GM12878 (cell line): ENCODE measurements at regions not wholly inside any gene's neighbourhood (a gene's known extent, or its start where the extent isn't known, plus 50 kb on each side); places are given as distances from the start of the nearest gene placed in this dataset.

Experiments used
- ATAC-seq: fragments of 200-7000 bp; cut with Tn5 transposase; 3 replicates; pipeline ENCODE4 v1.9.1; 2020; ENCODE audit warnings: mild to moderate bottlenecking, moderate library complexity
- BruUV-seq: library from RNA; stranded (reverse); fragments of 400-500 nt; replicated peaks from 2 replicates; lab custom pipeline; 2021; lab: Mats Ljungman, UMichigan
- CTCF ChIA-PET: fragments of 300-600 bp; sonication (Branson Sonifier 250); formaldehyde crosslinking; extraction: SDS; loops from one replicate; lab custom pipeline; 2021; ENCODE audit warnings: inconsistent platforms; lab: Yijun Ruan, JAX
- POLR2A ChIA-PET: fragments of 350-600 bp; formaldehyde crosslinking; extraction: SDS; loops from one replicate; lab custom pipeline; 2021; ENCODE audit warnings: inconsistent platforms; lab: Charles Lee
- RAD21 ChIA-PET: fragments of 300-600 bp; sonication (Branson Sonifier 250); formaldehyde crosslinking; loops from one replicate; lab custom pipeline; 2023; ENCODE audit warnings: antibody characterized with exemption; ENCODE audit not compliant: unreplicated experiment; lab: Charles Lee
- SMC1A ChIA-PET: fragments of 300-600 bp; sonication (Branson Sonifier 250); formaldehyde crosslinking; loops from one replicate; lab custom pipeline; 2023; ENCODE audit not compliant: unreplicated experiment, uncharacterized antibody; lab: Charles Lee
- DNase-seq: peaks from one replicate; pipeline ENCODE4 v3.0.0-alpha.2; 2011; ENCODE audit warnings: low read depth, low spot score
- FAIRE-seq: peaks from 3 replicates; lab custom pipeline; 2011; peaks lifted over from hg19 to GRCh38; lab: Jason Lieb, UNC
- H2AFZ ChIP-seq: 2 replicates; pipeline ENCODE4 v1.6.0; 2011; ENCODE audit warnings: low read depth, low read length, control low read depth; ENCODE audit not compliant: control insufficient read depth
- H3K27ac ChIP-seq: 2 replicates; pipeline ENCODE4 v1.5.1; 2011; ENCODE audit warnings: control low read depth; ENCODE audit not compliant: control insufficient read depth, insufficient read depth
- H3K27me3 ChIP-seq, 2 experiments: replicated peaks in 1 of 2; 2 replicates each; pipeline versions ENCODE4 v1.6.0 to v1.6.1; 2011; ENCODE audit warnings: low read length in 1 of 2; ENCODE audit not compliant: control insufficient read depth in 2 of 2, insufficient read depth in 2 of 2
- H3K36me3 ChIP-seq, 2 experiments: 2 replicates each; pipeline ENCODE4 v1.5.1; 2011; ENCODE audit warnings: low read length in 1 of 2; ENCODE audit not compliant: control insufficient read depth in 2 of 2, insufficient read depth in 2 of 2
- H3K4me1 ChIP-seq: 2 replicates; pipeline ENCODE4 v1.6.1; 2011; ENCODE audit warnings: mild to moderate bottlenecking, low read length, moderate library complexity, mixed read lengths; ENCODE audit not compliant: control insufficient read depth, insufficient read depth
- H3K4me2 ChIP-seq: 2 replicates; pipeline ENCODE4 v1.6.0; 2011; ENCODE audit warnings: control low read depth; ENCODE audit not compliant: control insufficient read depth, insufficient read depth
- H3K4me3 ChIP-seq: fragments of 200-600 bp; sonication (generic); 2 replicates; pipeline ENCODE4 v1.5.1; 2016
- H3K79me2 ChIP-seq: 2 replicates; pipeline ENCODE4 v1.6.0; 2011; ENCODE audit warnings: low read length; ENCODE audit not compliant: control insufficient read depth, insufficient read depth
- H3K9ac ChIP-seq: 2 replicates; pipeline ENCODE4 v1.8.0; 2011; ENCODE audit warnings: low read length, control low read depth, mixed read lengths; ENCODE audit not compliant: control insufficient read depth, insufficient read depth
- H3K9me3 ChIP-seq: replicated peaks from 3 replicates; pipeline ENCODE4 v1.5.1; 2011; ENCODE audit warnings: mild to moderate bottlenecking, low read length; ENCODE audit not compliant: control insufficient read depth, insufficient read depth
- H4K20me1 ChIP-seq: 2 replicates; pipeline ENCODE4 v1.6.0; 2011; ENCODE audit not compliant: control insufficient read depth, insufficient read depth
- BHLHE40 ChIP-seq, 2 experiments: fragments of 450-650 bp in 1 of 2; IDR thresholded peaks; 2 replicates each; pipeline ENCODE4 v1.6.1; 2011 to 2017; ENCODE audit warnings: low read depth in 2 of 2, borderline replicate concordance in 1 of 2, improper control_type of control experiment in 1 of 2, low read length in 1 of 2, mild to moderate bottlenecking in 1 of 2
- CBX3 ChIP-seq: fragments of 200-600 bp; sonication (generic); IDR thresholded peaks from 2 replicates; pipeline ENCODE4 v1.6.1; 2016; ENCODE audit warnings: low read depth, borderline replicate concordance
- EP300 ChIP-seq, 2 experiments: fragments of 150-350 bp in 1 of 2; IDR thresholded peaks; 2 replicates each; pipeline ENCODE4 v1.6.1; 2011 to 2012; ENCODE audit warnings: low read depth in 2 of 2, low read length in 2 of 2, borderline replicate concordance in 1 of 2, improper control_type of control experiment in 1 of 2, inconsistent platforms in 1 of 2; ENCODE audit not compliant: control insufficient read depth in 1 of 2
- NRF1 ChIP-seq: conservative IDR thresholded peaks from 2 replicates; pipeline ENCODE4 v1.6.1; 2011; ENCODE audit warnings: mild to moderate bottlenecking, low read depth, low read length, improper control_type of control experiment
- ZNF217 ChIP-seq: fragments of 450-650 bp; IDR thresholded peaks from 2 replicates; pipeline ENCODE4 v1.6.1; 2017; ENCODE audit warnings: antibody characterized with exemption, mild to moderate bottlenecking
- ZNF592 ChIP-seq: fragments of 450-650 bp; IDR thresholded peaks from 2 replicates; pipeline ENCODE4 v1.6.1; 2017; ENCODE audit warnings: mild to moderate bottlenecking, moderate library complexity
- WGBS: methylation state at CpG from one replicate; pipeline ENCODE4 v1.1.6; 2016; ENCODE audit warnings: low lambda C conversion rate; ENCODE audit not compliant: insufficient replicate concordance, insufficient coverage; ENCODE audit errors: missing lambda C conversion rate; 5-methylcytosine and 5-hydroxymethylcytosine counted together
- in situ Hi-C: fragments of 300-500 bp; cut with MboI; formaldehyde crosslinking; loops from 9 replicates; pipeline ENCODE4 v1.14.3; 2018; ENCODE audit warnings: mixed read lengths
- intact Hi-C: fragments of 100-400 bp; cut with micrococcal nuclease; formaldehyde crosslinking; loops from one replicate; pipeline ENCODE4 v1.14.2; 2022; ENCODE audit not compliant: unreplicated experiment
- TF ChIP-seq, protein P1 (sequence below): IDR thresholded peaks from 2 replicates; pipeline ENCODE4 v1.6.1; 2012; ENCODE audit warnings: mild to moderate bottlenecking, low read depth, low read length
- TF ChIP-seq, protein P2 (sequence below): IDR thresholded peaks from 2 replicates; pipeline ENCODE4 v1.6.1; 2012; ENCODE audit warnings: low read depth, low read length, improper control_type of control experiment
- TF ChIP-seq, protein P3 (sequence below): fragments of 450-650 bp; IDR thresholded peaks from 2 replicates; pipeline ENCODE4 v1.6.1; 2018; ENCODE audit warnings: borderline replicate concordance, mild to moderate bottlenecking; ENCODE audit not compliant: partially characterized antibody

GRCh38 chr12:73632661-73633060, 905.0 kb upstream of the ATXN7L3B start:
- intact Hi-C loops: no loop called here
- RAD21 ChIA-PET: no interaction called here

More at GRCh38 chr12:73632661-73633060, 905.0 kb upstream of the ATXN7L3B start:
- no peaks in the 10 kb centered on the region for H3K4me1 ChIP-seq
- H3K36me3 ChIP-seq: no peaks in the 10 kb centered on the region
- TF ChIP-seq ZNF217 (no peak), NRF1 (no peak), EP300 (IDR thresholded peaks at IDR 0.05; ENCODE audit: borderline replicate concordance in 1 of 2, control insufficient read depth in 1 of 2, low read depth in 2 of 2, low read length in 2 of 2) (no peak), BHLHE40 (IDR thresholded peaks at IDR 0.05; ENCODE audit: borderline replicate concordance in 1 of 2, low read depth in 2 of 2, low read length in 1 of 2) (no peak), CBX3 (no peak), ZNF592 (no peak)
- TF ChIP-seq, protein P1, sequence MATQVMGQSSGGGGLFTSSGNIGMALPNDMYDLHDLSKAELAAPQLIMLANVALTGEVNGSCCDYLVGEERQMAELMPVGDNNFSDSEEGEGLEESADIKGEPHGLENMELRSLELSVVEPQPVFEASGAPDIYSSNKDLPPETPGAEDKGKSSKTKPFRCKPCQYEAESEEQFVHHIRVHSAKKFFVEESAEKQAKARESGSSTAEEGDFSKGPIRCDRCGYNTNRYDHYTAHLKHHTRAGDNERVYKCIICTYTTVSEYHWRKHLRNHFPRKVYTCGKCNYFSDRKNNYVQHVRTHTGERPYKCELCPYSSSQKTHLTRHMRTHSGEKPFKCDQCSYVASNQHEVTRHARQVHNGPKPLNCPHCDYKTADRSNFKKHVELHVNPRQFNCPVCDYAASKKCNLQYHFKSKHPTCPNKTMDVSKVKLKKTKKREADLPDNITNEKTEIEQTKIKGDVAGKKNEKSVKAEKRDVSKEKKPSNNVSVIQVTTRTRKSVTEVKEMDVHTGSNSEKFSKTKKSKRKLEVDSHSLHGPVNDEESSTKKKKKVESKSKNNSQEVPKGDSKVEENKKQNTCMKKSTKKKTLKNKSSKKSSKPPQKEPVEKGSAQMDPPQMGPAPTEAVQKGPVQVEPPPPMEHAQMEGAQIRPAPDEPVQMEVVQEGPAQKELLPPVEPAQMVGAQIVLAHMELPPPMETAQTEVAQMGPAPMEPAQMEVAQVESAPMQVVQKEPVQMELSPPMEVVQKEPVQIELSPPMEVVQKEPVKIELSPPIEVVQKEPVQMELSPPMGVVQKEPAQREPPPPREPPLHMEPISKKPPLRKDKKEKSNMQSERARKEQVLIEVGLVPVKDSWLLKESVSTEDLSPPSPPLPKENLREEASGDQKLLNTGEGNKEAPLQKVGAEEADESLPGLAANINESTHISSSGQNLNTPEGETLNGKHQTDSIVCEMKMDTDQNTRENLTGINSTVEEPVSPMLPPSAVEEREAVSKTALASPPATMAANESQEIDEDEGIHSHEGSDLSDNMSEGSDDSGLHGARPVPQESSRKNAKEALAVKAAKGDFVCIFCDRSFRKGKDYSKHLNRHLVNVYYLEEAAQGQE: no peak
- TF ChIP-seq, protein P2, sequence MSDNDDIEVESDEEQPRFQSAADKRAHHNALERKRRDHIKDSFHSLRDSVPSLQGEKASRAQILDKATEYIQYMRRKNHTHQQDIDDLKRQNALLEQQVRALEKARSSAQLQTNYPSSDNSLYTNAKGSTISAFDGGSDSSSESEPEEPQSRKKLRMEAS: no peak
- TF ChIP-seq, protein P3, sequence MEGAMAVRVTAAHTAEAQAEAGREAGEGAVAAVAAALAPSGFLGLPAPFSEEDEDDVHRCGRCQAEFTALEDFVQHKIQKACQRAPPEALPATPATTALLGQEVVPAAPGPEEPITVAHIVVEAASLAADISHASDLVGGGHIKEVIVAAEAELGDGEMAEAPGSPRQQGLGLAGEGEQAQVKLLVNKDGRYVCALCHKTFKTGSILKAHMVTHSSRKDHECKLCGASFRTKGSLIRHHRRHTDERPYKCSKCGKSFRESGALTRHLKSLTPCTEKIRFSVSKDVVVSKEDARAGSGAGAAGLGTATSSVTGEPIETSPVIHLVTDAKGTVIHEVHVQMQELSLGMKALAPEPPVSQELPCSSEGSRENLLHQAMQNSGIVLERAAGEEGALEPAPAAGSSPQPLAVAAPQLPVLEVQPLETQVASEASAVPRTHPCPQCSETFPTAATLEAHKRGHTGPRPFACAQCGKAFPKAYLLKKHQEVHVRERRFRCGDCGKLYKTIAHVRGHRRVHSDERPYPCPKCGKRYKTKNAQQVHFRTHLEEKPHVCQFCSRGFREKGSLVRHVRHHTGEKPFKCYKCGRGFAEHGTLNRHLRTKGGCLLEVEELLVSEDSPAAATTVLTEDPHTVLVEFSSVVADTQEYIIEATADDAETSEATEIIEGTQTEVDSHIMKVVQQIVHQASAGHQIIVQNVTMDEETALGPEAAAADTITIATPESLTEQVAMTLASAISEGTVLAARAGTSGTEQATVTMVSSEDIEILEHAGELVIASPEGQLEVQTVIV: no peak
- TF ChIP-seq, all 136 proteins: peak for 0
- SMC1A ChIA-PET: no interaction called here
- H3K4me3 ChIP-seq: no peak overlapping the region
- H4K20me1 ChIP-seq: no peaks in the 10 kb centered on the region
- in situ Hi-C loops: no loop called here
- no peaks in the 10 kb centered on the region for H3K9me3 ChIP-seq
- WGBS: 14% methylated on average over 4 of the region's 4 CpGs
- no peak for DNase-seq
- no peak overlapping the region for H3K4me2 ChIP-seq
- no peak overlapping the region for H3K9ac ChIP-seq
- no peak overlapping the region for H2AFZ ChIP-seq
- POLR2A ChIA-PET: no interaction called here
- ATAC-seq: no peak
- H3K79me2 ChIP-seq: no peaks in the 10 kb centered on the region
- CTCF ChIA-PET: no interaction called here
- FAIRE-seq: no peak
- no peaks in the 10 kb centered on the region for H3K27me3 ChIP-seq
- no TSS peak for BruUV-seq
- H3K27ac ChIP-seq: no peak overlapping the region
